HepG2 (cell line): ENCODE measurements at regions not wholly inside any gene's neighbourhood (a gene's known extent, or its start where the extent isn't known, plus 50 kb on each side); places are given as distances from the start of the nearest gene placed in this dataset.

ENCODE experiments used
- CTCF ChIP-seq: sonication (generic); formaldehyde crosslinking; IDR thresholded peaks from 2 replicates; pipeline ENCODE4 v1.5.0; 2020; ENCODE audit warnings: mild to moderate bottlenecking, missing genetic modification reagents, moderate library complexity
- ESRRA ChIP-seq: sonication (generic); formaldehyde crosslinking; IDR thresholded peaks from 2 replicates; pipeline ENCODE4 v1.5.1; 2020; ENCODE audit warnings: mild to moderate bottlenecking, low read depth, missing genetic modification reagents
- NKX3-1 ChIP-seq: sonication (generic); formaldehyde crosslinking; IDR thresholded peaks from 2 replicates; pipeline ENCODE4 v1.5.0; 2020; ENCODE audit warnings: missing genetic modification reagents
- POLR2A ChIP-seq, 2 experiments: IDR thresholded peaks; 2 replicates each; pipeline ENCODE4 v1.6.1; 2011; ENCODE audit warnings: low read depth in 2 of 2, low read length in 2 of 2, mild to moderate bottlenecking in 1 of 2, moderate library complexity in 1 of 2; ENCODE audit not compliant: insufficient read depth in 1 of 2
- RAD21 ChIP-seq: fragments of 450-650 bp; formaldehyde crosslinking; IDR thresholded peaks from 2 replicates; pipeline ENCODE4 v1.5.0; 2020; ENCODE audit warnings: mild to moderate bottlenecking
- SIN3B ChIP-seq: fragments of 150-350 bp; IDR thresholded peaks from 2 replicates; pipeline ENCODE4 v1.6.1; 2014; ENCODE audit warnings: low read length
- ZFP91 ChIP-seq: sonication (generic); formaldehyde crosslinking; IDR thresholded peaks from 2 replicates; pipeline ENCODE4 v1.9.0; 2022; ENCODE audit warnings: missing genetic modification reagents, mild to moderate bottlenecking, borderline replicate concordance
- ZNF670 ChIP-seq: sonication (generic); formaldehyde crosslinking; IDR thresholded peaks from 2 replicates; pipeline ENCODE4 v1.8.0; 2022; ENCODE audit warnings: mild to moderate bottlenecking, missing genetic modification reagents, borderline replicate concordance

GRCh38 chr4:117984366-117984680, 50.0 kb upstream of the NDST3 start:
- no peak for TF ChIP-seq SIN3B
- no peak for TF ChIP-seq NKX3-1 (CRISPR knock-in tag)
- no peak for TF ChIP-seq POLR2A (IDR thresholded peaks at IDR 0.05; ENCODE audit: insufficient read depth in 1 of 2, low read depth in 2 of 2, low read length in 2 of 2)
- TF ChIP-seq CTCF (CRISPR knock-in tag), result no peak
- TF ChIP-seq ESRRA (CRISPR knock-in tag), result no peak
- no peak for TF ChIP-seq ZFP91
- no peak for TF ChIP-seq RAD21
- TF ChIP-seq ZNF670 (CRISPR knock-in tag), result no peak
